ENCODE measurements at regions not wholly inside any gene's neighbourhood (a gene's known extent, or its start where the extent isn't known, plus 50 kb on each side); places are given as distances from the start of the nearest gene placed in this dataset.
"Not testable (repeated sequence)": the region's sequence is repeated elsewhere in the genome, so short reads cannot be mapped to it uniquely, and the experiment has no call there.

- no peaks in the 10 kb centered on the region for H3K27me3 ChIP-seq
- no peaks in the 10 kb centered on the region for H3K36me3 ChIP-seq
- intact Hi-C loops (cut with DNase I; ENCODE audit: low total_unique reads): no loop called here
- TF ChIP-seq POLR2A (IDR thresholded peaks at IDR 0.05): no peak
- TF ChIP-seq POLR2AphosphoS5 (IDR thresholded peaks at IDR 0.05): no peak
- TF ChIP-seq CTCF (IDR thresholded peaks at IDR 0.05): no peak
- H3K4me1 ChIP-seq: no peaks in the 10 kb centered on the region
- H3K4me3 ChIP-seq: no peak overlapping the region
- H3K9me3 ChIP-seq: no peaks in the 10 kb centered on the region
- no peak overlapping the region for H3K27ac ChIP-seq
- DNase-seq (ENCODE audit: low spot score in 2 of 2): no peak
These were observed 189.7 kb downstream of the TMEM26 start for GRCh38 chr10:61263518-61263917.

- no peak for TF ChIP-seq POLR2AphosphoS5 (IDR thresholded peaks at IDR 0.05)
- no peak for TF ChIP-seq POLR2A (IDR thresholded peaks at IDR 0.05)
- TF ChIP-seq CTCF (IDR thresholded peaks at IDR 0.05): no peak
- intact Hi-C loops (cut with DNase I; ENCODE audit: low total_unique reads): no loop called here
- H3K4me1 ChIP-seq: no peaks in the 10 kb centered on the region
These were observed 190.5 kb downstream of the TMEM26 start for GRCh38 chr10:61262486-61263261.

GRCh38 chr10:61257956-61258496, 195.2 kb downstream of the TMEM26 start:
- H3K4me3 ChIP-seq: no peak overlapping the region
- H3K27ac ChIP-seq: no peak overlapping the region
- H3K27me3 ChIP-seq: no peaks in the 10 kb centered on the region
- intact Hi-C loops (cut with DNase I; ENCODE audit: low total_unique reads): no loop called here
- no peak for DNase-seq (ENCODE audit: low spot score in 2 of 2)
- H3K36me3 ChIP-seq: no peaks in the 10 kb centered on the region
- peaks cover 4 to 10% of the 10 kb centered on the region in 2 donors for H3K9me3 ChIP-seq
- H3K4me1 ChIP-seq: no peaks in the 10 kb centered on the region
- TF ChIP-seq CTCF (IDR thresholded peaks at IDR 0.05): no peak
- no peak for TF ChIP-seq POLR2AphosphoS5 (IDR thresholded peaks at IDR 0.05)
- TF ChIP-seq POLR2A (IDR thresholded peaks at IDR 0.05): no peak

More at GRCh38 chr10:61262486-61263261, 190.5 kb downstream of the TMEM26 start:
- no peaks in the 10 kb centered on the region for H3K27me3 ChIP-seq
- DNase-seq (ENCODE audit: low spot score in 2 of 2): no peak
- no peak overlapping the region for H3K27ac ChIP-seq
- H3K36me3 ChIP-seq: no peaks in the 10 kb centered on the region
- no peaks in the 10 kb centered on the region for H3K9me3 ChIP-seq
- no peak overlapping the region for H3K4me3 ChIP-seq

GRCh38 chr10:61257136-61257535, 196.0 kb downstream of the TMEM26 start:
- intact Hi-C loops (cut with DNase I; ENCODE audit: low total_unique reads): no loop called here

GRCh38 chr10:61252326-61252725, 200.9 kb downstream of the TMEM26 start:
- H3K27ac ChIP-seq; intact Hi-C loops (cut with DNase I; ENCODE audit: low total_unique reads); H3K27me3 ChIP-seq; H3K4me3 ChIP-seq; DNase-seq (ENCODE audit: low spot score in 2 of 2); H3K36me3 ChIP-seq; H3K4me1 ChIP-seq: not testable (repeated sequence)
- peaks cover 4 to 10% of the 10 kb centered on the region in 2 donors for H3K9me3 ChIP-seq

More at GRCh38 chr10:61257136-61257535, 196.0 kb downstream of the TMEM26 start:
- Histone ChIP-seq H3K27ac (no peak overlapping the region), H3K4me1 (no peaks in the 10 kb centered on the region), H3K4me3 (no peak overlapping the region), H3K36me3 (no peaks in the 10 kb centered on the region), H3K9me3 (peaks cover 4 to 10% of the 10 kb centered on the region in 2 donors), H3K27me3 (no peaks in the 10 kb centered on the region)
- DNase-seq (ENCODE audit: low spot score in 2 of 2): no peak
- TF ChIP-seq POLR2AphosphoS5 (IDR thresholded peaks at IDR 0.05) (no peak), CTCF (IDR thresholded peaks at IDR 0.05) (no peak), POLR2A (IDR thresholded peaks at IDR 0.05) (no peak)

Data from breast epithelium (tissue), 4 donors.